ENCODE measurements at regions not wholly inside any gene's neighbourhood (a gene's known extent, or its start where the extent isn't known, plus 50 kb on each side); places are given as distances from the start of the nearest gene placed in this dataset.
A peak's percentile ranks its signal among the peaks of the same experiment; 100 is the strongest.
"Not testable (repeated sequence)": the region's sequence is repeated elsewhere in the genome, so short reads cannot be mapped to it uniquely, and the experiment has no call there.

DNA sequence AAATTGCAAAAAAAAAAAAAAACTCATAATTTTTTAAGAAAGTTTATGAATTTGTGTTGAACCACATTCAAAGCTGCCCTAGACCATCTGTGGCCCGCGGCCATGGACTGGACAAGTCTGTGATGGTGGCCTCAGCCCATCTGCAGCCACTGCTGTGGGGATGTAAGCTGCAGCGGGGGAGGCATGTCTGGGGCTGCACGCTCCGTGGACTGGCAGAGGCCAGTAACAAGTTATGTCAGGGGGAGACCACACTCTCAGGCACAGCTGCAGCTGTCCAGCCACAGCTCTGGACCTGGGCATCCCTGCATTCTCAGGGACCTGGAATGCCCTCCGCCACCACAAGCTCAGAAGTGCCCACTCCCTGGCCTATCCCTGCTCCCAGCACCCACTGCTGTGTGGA is 1272.3 kb upstream of the CDH9 start:
- H3K4me3 ChIP-seq (ENCODE audit: low read depth, low read length): no peak overlapping the region
- DNase-seq (ENCODE audit: low read depth): no peak
- no peak for TF ChIP-seq CTCF (IDR thresholded peaks at IDR 0.05; ENCODE audit: insufficient read depth, low read length)

DNA sequence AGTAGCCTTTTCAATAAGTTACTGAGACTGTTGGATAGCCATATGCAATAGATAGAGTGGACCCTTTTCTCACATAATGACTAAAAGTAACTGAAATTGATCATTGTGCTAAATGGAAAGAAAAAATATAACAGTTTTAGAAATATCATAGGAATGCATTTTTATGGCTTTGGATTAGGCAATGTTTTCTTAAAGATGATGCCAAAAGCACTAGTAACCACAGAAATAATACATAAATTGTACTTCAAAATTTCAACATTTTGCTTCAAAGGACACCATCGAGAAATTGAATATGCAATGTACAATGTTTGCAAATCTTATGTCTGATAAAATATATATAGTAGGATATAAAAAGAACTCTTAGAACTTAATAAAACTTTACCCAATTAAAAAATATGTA is 1267.5 kb upstream of the CDH9 start:
- TF ChIP-seq CTCF (IDR thresholded peaks at IDR 0.05; ENCODE audit: insufficient read depth, low read length): no peak
- no peak overlapping the region for H3K4me3 ChIP-seq (ENCODE audit: low read depth, low read length)
- DNase-seq (ENCODE audit: low read depth): no peak

DNA sequence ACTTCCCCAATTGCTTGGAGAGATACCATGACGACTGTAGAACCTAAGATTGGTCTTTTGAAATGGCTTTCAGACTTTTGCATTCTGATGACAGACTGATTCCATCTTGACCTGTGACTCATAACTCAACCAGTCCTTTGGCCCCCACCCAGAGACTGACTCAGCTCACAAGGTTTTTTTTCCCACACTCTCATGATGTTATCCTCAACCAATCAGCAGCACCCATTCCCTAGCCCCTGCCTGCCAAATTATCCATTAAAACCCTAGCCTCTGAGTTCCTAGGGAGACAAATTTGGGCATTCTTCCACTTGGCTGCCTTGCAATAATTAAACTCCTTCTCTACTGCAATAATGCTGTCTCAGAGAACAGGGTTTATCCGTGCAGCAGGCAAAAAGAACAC is 1263.3 kb upstream of the CDH9 start:
- TF ChIP-seq CTCF (IDR thresholded peaks at IDR 0.05; ENCODE audit: insufficient read depth, low read length): no peak
- DNase-seq (ENCODE audit: low read depth): peak; percentile 17
- no peak overlapping the region for H3K4me3 ChIP-seq (ENCODE audit: low read depth, low read length)

GRCh38 chr5:28296254-28297013 is 1258.0 kb upstream of the CDH9 start:
- no peak for DNase-seq (ENCODE audit: low read depth)
- TF ChIP-seq CTCF (IDR thresholded peaks at IDR 0.05; ENCODE audit: insufficient read depth, low read length): no peak
- no peak overlapping the region for H3K4me3 ChIP-seq (ENCODE audit: low read depth, low read length)

DNA sequence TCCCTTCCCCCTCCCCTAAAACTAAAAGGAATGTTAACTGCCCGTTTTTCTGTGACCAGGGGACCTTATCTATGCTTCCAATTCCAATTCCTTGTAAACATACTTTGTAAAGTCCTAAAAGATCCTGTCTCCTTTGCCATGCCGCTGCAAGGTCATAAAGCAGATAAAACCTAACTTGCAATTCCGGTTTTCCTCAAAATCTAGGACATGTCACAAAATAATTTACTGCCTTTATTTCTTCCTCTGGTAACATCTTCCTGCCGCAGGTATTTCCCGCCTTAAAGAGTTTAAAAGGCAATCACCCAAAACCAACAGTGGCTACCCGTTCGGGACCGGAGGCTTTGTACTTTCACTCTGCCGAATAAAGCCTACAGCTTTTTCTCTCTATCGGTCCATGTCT is 1248.6 kb upstream of the CDH9 start:
- H3K4me3 ChIP-seq (ENCODE audit: low read depth, low read length); DNase-seq (ENCODE audit: low read depth): not testable (repeated sequence)

- H3K4me3 ChIP-seq (ENCODE audit: low read depth, low read length): no peak overlapping the region
- no peak for TF ChIP-seq CTCF (IDR thresholded peaks at IDR 0.05; ENCODE audit: insufficient read depth, low read length)
- no peak for DNase-seq (ENCODE audit: low read depth)
These were observed 1248.2 kb upstream of the CDH9 start for GRCh38 chr5:28286566-28286965.

DNA sequence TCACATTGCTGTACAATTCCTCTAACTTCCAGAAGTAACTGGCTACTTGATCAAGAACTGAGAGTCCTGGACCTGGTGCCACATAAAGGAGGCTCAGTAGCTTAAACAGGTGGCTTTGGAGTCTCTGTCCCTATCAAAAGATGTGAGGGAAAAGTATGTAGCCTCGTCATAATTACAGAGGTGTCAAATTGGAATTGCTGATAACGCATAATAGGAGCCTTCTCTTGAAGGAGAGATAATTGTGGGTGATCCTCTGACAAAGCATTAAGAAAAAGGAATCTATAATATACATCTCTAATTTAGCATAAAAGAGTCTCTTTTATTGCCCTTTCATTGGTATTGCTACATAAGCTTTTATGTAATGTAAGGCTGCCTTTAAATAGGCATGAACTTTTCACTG is 1246.4 kb upstream of the CDH9 start:
- no peak for TF ChIP-seq CTCF (IDR thresholded peaks at IDR 0.05; ENCODE audit: insufficient read depth, low read length)
- no peak overlapping the region for H3K4me3 ChIP-seq (ENCODE audit: low read depth, low read length)
- DNase-seq (ENCODE audit: low read depth): no peak
